Myocyte (in vitro differentiated cells): ENCODE measurements at regions not wholly inside any gene's neighbourhood (a gene's known extent, or its start where the extent isn't known, plus 50 kb on each side); places are given as distances from the start of the nearest gene placed in this dataset.
"Not testable (repeated sequence)": the region's sequence is repeated elsewhere in the genome, so short reads cannot be mapped to it uniquely, and the experiment has no call there.

Source experiments
- DNase-seq: peaks from one replicate; pipeline ENCODE4 v3.0.0-alpha.2; 2012; ENCODE audit warnings: low read depth

DNA sequence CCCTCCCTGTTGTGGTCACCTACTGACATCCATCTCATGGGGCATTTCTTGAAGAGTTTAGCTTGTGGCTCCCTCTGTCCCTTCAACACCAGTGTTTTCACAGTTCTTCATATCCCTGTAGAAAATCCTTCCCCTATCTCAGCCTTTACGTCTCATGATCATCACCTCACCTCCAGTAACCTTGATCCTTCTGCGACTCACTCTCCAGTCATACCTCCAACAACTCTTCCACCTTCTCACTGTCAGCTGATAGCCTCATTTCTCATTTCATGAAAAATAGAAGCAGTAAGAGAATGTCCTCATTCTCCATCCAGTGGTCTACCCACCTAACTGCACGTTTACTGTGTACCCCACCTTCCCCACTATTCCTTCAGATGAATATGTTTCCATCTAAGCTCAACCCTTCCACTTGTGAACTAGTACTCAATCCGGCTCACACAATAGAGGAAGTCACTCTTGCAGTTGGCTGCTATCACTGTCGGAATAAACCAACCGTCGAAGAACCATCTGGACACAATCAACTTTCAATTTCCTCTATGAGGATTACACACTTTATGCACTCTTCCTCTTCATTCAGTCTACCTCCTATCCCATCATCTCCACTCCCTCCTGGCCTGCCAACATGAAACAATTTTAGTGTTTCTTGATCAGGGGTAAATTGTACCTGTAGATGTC lies 256.0 kb downstream of the AHR start:
- DNase-seq = no peak

GRCh38 chr7:17556247-17556956 lies 257.9 kb downstream of the AHR start:
- DNase-seq = peak; percentile 90

GRCh38 chr7:17557251-17557671 lies 258.8 kb downstream of the AHR start:
- peak; percentile 55 for DNase-seq

DNA sequence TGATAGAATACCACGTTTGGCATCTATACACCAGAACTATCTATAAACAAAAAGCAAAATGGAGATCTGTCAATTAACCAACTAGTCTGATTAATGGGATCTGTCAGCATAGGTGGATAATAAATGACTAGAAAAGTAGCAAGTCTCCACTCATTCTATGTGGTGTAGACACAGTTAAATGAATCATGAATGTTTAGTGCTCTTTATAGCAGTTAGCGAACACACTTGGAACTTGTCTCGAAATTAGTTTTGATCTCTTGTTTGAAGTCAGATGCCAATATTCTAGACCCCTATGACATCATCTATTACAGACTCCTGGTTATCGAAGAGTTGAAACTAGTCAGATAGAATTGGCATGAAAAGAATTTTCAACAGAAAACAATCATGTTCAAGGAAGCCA lies 259.7 kb downstream of the AHR start:
- DNase-seq = no peak

- DNase-seq = no peak
Measured at GRCh38 chr7:17558558-17559332, 260.3 kb downstream of the AHR start.

DNA sequence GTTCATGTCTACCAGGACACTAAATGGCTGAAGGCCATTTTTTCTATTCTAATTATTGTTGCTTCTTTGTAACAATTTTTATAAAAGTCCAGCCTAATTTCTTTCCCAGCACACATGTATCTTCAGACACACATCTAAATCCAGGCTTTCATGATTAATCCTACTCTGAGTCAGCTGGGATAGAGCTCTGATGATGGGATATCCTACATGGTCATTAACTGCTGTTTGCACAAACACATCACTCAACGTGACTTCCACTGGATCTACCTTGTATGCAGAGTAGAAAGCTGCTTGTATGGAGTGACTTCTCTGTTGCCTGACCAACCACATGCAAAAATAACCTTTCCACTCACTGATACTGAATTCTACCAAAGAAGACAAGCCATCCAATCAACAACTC lies 260.9 kb downstream of the AHR start:
- peak; percentile 28 for DNase-seq

- DNase-seq = no peak
Measured at GRCh38 chr7:17560516-17560915, 262.1 kb downstream of the AHR start.

GRCh38 chr7:17560966-17561365 lies 262.5 kb downstream of the AHR start:
- no peak for DNase-seq

- peak; percentile 35 for DNase-seq
Measured at GRCh38 chr7:17564678-17565212, 266.3 kb downstream of the AHR start.

DNA sequence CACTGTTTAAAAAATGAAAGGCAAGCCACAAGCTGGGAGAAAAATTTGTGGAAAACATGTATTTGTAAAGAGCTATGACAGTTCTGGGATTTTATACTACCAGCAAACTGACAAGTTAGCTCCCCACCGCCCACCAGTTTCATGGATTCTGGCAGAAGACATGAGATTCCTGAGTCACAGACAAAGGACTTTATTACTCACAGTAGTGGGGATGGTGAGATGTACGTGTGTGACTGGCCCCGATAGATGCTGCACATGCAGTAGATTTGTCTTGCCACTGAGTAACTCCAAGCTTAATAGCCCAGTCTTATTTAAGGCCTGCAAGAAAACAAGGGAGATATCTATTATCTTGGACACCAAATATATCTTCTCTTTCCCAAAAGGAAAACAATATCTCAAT lies 281.7 kb downstream of the AHR start:
- DNase-seq = peak; percentile 66

DNA sequence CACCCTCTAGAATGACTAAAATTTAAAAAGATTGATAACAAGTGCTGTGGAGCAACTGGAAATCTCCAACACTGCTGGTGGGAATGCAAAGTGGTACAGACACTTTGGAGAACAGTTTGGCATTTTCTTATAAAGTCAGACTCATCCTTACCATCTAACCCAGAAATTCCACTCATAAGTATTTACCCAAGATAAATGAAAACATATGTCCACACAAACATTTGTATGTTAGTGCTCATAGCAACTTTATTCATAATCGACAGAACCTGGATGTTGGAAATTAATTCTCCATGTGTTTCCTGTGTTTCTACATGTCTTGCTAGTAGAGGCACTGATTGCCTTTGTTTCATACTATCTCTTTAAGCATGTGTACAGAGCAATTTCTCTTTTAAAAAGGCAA lies 282.4 kb downstream of the AHR start:
- no peak for DNase-seq

DNA sequence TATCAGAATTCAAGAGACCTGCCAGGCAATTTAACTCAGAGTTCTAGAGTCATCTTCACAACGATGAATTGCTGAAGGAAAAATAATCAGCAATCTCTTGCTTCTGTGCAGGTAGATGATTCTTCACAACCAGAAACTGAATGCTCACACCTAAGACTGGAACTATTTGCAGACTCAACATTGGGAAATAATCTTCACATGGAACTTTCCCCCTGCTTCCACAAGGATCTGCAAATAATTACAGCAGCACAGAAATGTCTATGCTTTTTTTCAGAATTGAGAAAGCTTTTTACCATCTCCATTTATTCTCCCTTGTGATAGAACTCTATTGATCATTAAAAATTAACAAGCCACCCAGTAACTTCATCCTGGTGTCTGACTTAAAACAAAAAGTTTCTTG lies 282.8 kb downstream of the AHR start:
- no peak for DNase-seq

- not testable (repeated sequence) for DNase-seq
Measured at GRCh38 chr7:17582696-17583095, 284.2 kb downstream of the AHR start.

GRCh38 chr7:17583786-17584185 lies 285.3 kb downstream of the AHR start:
- no peak for DNase-seq

- DNase-seq = peak; percentile 71
Measured at GRCh38 chr7:17584822-17585221, 286.4 kb downstream of the AHR start.

- DNase-seq = no peak
Measured at GRCh38 chr7:17586711-17587110, 288.3 kb downstream of the AHR start.

DNA sequence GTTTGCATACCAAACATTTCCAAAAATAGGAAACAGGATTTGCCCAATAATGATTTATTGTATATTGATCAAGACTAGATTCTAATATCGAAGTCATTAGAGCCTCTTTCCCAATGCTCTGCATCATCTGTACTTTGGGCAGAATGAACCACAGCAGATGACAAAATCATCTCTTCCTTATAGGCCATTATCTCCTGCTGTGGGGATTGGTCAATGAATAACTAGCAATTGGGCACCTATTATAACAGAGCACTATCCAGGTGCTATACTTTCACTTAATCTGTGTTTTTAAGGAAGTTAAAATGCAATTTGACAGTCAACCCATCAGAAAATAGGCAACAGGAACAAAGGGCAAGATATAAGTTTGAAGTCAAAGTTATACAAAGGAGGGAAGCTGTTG lies 290.3 kb downstream of the AHR start:
- no peak for DNase-seq

DNA sequence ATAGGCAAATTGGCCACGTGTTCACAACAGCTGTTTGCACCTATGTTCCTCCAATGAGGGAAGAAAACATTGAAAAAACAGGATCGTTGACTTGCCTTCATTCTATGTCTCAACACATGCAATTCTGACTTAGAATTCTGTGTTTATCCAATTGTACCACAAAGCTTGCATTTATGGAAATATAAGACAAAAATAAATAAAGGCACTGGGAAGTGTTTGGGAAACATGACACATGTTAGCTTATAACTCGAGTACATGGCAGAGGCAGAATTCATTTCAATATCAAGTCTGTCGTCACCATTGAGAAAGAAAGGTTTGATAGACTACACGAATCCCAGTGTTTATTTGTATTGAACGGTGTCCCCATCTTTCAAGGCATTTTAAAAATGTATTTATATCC lies 291.2 kb downstream of the AHR start:
- no peak for DNase-seq

DNA sequence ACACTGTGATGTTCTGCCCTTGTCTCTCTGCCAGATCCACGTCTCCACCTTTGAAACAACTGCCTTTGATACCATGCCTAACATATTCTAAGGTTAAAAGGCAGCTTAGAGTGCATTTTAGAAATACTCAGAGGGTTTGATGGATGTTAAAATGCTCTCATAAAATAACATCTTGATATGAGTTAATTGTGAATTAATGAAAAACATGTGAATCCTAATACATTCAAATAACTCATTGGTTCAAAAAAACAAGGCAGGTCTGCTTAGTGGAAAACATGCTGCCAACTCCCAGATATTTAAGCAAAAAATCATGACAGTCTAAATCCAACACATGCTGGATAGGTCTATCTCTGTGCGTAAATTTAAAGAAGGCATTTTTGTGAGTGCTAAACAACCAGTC lies 291.8 kb downstream of the AHR start:
- DNase-seq = no peak

DNA sequence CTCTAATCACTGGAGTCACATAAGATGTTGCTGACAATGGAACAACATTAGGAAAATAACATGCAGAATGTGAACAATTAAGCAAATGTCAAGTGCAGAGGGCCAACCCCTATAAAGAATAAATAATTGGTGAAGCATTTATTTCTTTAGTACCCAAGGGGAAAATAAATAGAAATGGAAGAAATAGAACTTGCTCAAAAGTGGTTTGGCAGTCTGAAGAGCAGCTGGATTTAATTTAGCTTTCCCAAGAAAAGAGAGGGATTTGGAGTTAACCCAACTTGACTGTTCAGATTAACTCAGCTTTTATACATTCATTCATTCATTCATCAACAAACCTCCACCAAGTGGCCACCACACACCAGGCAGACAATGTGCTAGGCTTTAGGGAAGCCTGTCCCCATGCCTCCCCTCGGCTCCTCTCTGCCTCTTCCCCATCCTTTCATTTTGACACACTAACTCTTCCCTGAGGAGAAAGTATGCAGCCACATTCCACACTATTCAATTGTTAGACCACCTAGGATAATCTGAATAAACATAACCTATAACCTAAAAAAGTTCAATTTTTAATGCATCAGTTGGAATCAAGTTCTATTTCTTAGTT lies 295.5 kb downstream of the AHR start:
- DNase-seq = peak; percentile 44

GRCh38 chr7:17595546-17595945 lies 297.1 kb downstream of the AHR start:
- no peak for DNase-seq

GRCh38 chr7:17598305-17598704 lies 299.9 kb downstream of the AHR start:
- DNase-seq = no peak
